HG03520 (cell line): ENCODE measurements at regions not wholly inside any gene's neighbourhood (a gene's known extent, or its start where the extent isn't known, plus 50 kb on each side); places are given as distances from the start of the nearest gene placed in this dataset.
"Not testable (repeated sequence)": the region's sequence is repeated elsewhere in the genome, so short reads cannot be mapped to it uniquely, and the experiment has no call there.

Source experiments
- ATAC-seq: cut with Tn5 transposase; IDR thresholded peaks from one replicate; pipeline ENCODE4 v1.9.1; 2021; ENCODE audit warnings: mild to moderate bottlenecking, moderate library complexity; ENCODE audit not compliant: unreplicated experiment

- ATAC-seq = no peak
Observed at GRCh38 chr5:82459626-82460025, 181.5 kb upstream of the RPS23 start.

- ATAC-seq = not testable (repeated sequence)
Observed at GRCh38 chr5:82455317-82455716, 177.2 kb upstream of the RPS23 start.

GRCh38 chr5:82448374-82448773, 170.2 kb upstream of the RPS23 start:
- ATAC-seq = no peak

GRCh38 chr5:82447913-82448312, 169.8 kb upstream of the RPS23 start:
- ATAC-seq = no peak

- no peak for ATAC-seq
Observed at GRCh38 chr5:82446809-82447208, 168.7 kb upstream of the RPS23 start.

GRCh38 chr5:82445726-82446335, 167.7 kb upstream of the RPS23 start:
- ATAC-seq = no peak

GRCh38 chr5:82439750-82440445, 161.7 kb upstream of the RPS23 start:
- no peak for ATAC-seq

- ATAC-seq = not testable (repeated sequence)
Observed at GRCh38 chr5:82437565-82437964, 159.4 kb upstream of the RPS23 start.

- ATAC-seq = no peak
Observed at GRCh38 chr5:82436291-82436690, 158.1 kb upstream of the RPS23 start.

GRCh38 chr5:82434696-82435660, 156.8 kb upstream of the RPS23 start:
- ATAC-seq = not testable (repeated sequence)

- no peak for ATAC-seq
Observed at GRCh38 chr5:82426464-82427154, 148.5 kb upstream of the RPS23 start.

- ATAC-seq = no peak
Observed at GRCh38 chr5:82425591-82425990, 147.4 kb upstream of the RPS23 start.

GRCh38 chr5:82424211-82424610, 146.1 kb upstream of the RPS23 start:
- ATAC-seq = no peak

GRCh38 chr5:82422751-82423181, 144.6 kb upstream of the RPS23 start:
- ATAC-seq = no peak

GRCh38 chr5:82422001-82422740, 144.0 kb upstream of the RPS23 start:
- ATAC-seq = no peak

GRCh38 chr5:82421119-82421518, 143.0 kb upstream of the RPS23 start:
- no peak for ATAC-seq

- ATAC-seq = not testable (repeated sequence)
Observed at GRCh38 chr5:82420524-82420923, 142.4 kb upstream of the RPS23 start.

GRCh38 chr5:82419559-82420332, 141.6 kb upstream of the RPS23 start:
- no peak for ATAC-seq

- ATAC-seq = no peak
Observed at GRCh38 chr5:82418608-82418950, 140.4 kb upstream of the RPS23 start.
